Iris pigment epithelial cell (primary cell): ENCODE measurements at regions not wholly inside any gene's neighbourhood (a gene's known extent, or its start where the extent isn't known, plus 50 kb on each side); places are given as distances from the start of the nearest gene placed in this dataset.
"Not testable (repeated sequence)": the region's sequence is repeated elsewhere in the genome, so short reads cannot be mapped to it uniquely, and the experiment has no call there.

Experiments
- DNase-seq: peaks from one replicate; pipeline ENCODE4 v3.0.0-alpha.2; 2011; ENCODE audit warnings: low read depth

DNA sequence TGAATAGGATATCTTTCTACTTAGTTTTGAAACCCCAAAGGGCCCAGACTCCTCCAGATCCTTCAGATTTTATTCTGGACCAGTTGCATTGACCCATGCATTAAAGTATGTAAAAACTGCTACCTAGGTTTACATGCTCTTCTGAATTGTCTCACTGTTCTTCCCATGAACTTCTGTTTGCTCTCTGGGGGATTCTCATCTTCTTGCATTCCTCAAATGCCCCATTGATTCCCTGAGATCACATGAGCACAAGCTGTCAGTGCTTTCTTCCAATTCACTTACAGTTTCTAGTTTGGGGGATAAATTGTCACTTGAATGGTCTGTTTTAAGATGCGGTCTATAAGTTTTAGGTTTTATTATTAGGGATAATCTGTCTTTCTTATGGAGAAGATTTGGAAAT, 188.9 kb upstream of the KIF2B start:
- DNase-seq, result no peak

DNA sequence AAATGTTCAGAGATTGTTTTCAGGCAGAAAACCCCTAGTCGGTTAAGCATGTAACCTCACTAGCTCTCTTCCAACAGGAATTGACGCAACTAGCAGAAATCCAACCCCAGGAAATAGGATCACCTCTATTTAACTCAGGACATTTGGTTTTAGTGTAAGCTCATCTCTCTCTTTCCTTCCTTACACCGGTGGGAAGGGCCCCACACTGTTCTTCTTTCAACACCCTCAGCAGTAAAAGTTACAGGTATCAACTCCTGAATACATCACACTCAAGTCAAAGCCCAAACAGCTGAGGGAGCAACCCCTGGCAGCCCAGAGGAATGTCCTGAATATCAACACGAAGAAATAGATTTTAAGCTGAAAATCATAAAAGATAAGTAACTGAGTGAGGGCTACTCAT, 191.2 kb upstream of the KIF2B start:
- DNase-seq, result no peak

DNA sequence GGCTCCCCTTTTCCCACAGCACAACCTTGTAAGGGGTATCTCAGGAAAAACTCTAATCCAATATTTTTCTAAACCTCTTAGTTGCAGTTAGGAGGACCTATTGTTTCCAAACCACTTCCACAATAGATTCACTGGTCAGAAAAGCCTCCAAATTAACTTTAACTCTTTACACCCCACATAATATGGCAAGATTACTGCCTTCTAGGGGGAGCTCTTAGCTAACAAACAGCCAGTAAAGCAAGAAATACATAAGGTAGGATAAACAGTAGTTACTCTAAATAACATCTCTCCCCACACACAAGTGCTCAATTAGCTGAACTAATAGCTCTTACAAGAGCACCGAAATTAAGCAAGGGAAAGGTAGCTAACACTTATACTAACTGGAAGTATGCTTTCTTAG, 192.1 kb upstream of the KIF2B start:
- no peak for DNase-seq

GRCh38 chr17:53630115-53630514, 192.6 kb upstream of the KIF2B start:
- no peak for DNase-seq

GRCh38 chr17:53629188-53629587, 193.5 kb upstream of the KIF2B start:
- peak; percentile 22 for DNase-seq

- DNase-seq, result peak; percentile 70
These were observed 194.7 kb upstream of the KIF2B start for GRCh38 chr17:53628011-53628410.

DNA sequence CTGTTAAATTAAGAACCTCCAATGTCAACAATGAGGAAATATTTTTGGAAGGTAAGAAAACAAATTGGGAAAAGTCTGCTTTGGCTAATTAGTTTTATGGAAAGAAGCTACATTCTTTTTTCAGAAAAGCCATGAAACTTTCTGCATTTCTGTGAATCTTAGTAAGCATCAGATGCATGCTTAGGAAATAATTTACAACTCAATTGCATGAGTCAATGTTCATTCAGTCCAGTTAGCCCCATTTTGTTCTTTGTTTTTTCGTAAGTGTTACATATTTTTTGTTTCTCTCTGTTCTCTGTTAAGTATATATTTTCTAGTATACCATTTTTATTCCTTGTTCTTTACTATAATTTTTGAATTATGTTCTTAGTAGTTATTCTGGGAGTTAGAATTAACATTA, 195.2 kb upstream of the KIF2B start:
- peak; percentile 69 for DNase-seq

GRCh38 chr17:53626286-53626685, 196.4 kb upstream of the KIF2B start:
- DNase-seq, result peak; percentile 79

DNA sequence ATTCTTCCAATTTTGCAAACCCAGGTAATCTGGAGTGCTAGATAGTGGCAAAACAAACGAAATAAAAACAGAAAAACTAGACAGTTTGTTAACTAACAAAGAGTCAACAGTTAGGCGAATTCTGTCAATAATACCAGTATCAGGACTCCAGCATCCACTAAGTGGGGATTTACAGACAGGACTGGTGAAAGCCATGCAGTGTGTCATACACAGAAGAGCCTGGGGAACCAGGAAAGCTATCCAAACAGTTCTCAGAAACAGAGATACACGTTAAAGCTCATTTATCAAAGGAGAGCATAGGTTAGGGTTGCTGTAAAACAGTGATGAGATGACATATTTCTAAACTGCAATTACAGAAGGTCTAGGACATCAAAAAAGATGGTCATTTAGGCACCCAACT, 203.7 kb upstream of the KIF2B start:
- DNase-seq, result no peak

DNA sequence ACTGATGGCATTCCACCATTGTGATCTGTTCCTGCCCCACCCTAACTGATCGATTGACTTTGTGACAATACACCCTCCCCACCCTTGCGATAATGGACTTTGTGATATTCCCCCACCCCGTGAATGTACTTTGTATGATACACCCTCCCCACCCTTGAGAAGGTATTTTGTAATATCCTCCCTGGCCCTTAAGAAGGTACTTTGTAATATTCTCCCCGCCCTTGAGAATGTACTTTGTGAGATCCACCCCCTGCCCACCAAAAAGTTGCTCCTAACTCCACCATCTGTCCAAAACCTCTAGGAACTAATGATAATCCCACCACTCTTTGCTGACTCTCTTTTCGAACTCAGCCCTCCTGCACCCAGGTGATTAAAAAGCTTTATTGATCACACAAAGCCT, 214.5 kb upstream of the KIF2B start:
- not testable (repeated sequence) for DNase-seq

GRCh38 chr17:53607475-53607874, 215.3 kb upstream of the KIF2B start:
- DNase-seq, result no peak

DNA sequence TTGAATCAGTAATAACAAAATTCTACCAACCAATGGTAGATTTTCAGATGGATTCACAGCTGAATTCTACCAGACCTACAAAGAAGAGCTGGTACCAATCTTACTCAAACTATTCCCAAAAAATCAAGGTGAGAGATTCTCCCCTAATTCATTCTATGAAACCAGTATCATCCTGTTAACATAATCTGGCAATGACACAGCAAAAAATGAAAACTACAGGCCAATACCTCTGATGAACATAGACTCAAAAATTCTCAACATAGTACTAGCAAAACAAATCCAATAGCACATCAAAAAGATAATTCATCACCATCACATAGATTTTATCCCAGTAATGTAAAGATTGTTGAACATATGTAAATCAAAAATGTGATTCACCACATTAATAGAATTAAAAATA, 234.4 kb upstream of the KIF2B start:
- DNase-seq, result no peak

DNA sequence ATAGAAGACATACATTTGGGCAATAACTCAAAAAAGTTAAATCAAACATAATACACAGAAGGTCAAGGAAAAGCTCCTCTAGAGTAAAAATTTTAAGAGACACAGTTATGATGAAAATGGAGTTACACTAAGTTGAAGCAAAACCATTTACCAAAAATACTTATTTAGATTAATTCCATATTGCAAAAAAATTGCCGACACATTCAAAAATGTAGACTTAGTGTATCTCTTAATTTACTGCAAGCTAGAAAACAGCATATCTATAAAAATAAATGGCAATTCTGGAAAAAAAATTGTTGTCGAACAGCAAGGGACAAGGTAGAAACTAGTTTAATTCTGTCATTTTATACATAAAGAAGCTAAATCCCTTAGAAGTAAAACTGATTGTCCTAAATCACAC, 248.7 kb upstream of the KIF2B start:
- no peak for DNase-seq

DNA sequence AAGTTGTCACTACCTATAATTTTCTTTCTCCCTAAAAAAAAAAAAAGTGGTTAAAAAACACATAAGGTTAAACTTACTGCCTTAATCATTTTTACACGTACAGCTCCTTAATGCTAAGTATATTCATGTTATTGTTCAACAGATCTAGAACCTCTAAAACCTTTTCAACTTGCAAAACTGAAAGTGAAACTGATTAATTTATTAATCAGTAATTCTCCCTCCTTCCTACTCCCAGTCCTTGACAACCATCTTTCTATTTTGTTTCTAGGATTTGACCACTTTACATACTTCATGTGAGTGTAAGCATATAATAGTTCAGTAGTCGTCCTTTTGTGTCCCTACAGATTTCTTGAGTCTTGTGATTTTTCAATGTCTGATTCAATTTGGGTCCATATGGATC, 251.4 kb upstream of the KIF2B start:
- peak; percentile 2 for DNase-seq

DNA sequence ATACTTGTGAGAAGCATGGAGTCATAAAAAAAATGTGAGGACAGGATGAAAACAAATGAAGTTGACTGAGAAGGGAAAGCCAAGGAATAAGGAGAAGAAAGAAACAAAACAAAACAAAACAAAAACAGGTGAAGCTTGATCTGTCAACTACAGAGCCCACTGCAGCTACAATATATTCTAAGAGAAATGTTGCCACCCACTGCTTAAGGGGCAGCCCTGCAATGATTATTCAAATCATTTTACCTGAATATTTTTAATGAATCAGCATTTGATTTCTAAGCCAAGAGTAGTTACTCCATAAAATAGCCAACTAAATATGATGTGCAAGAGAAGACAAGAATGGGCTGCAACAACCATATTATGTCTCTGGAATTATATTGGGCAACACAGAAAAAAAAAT, 252.0 kb upstream of the KIF2B start:
- DNase-seq, result no peak

- no peak for DNase-seq
These were observed 261.8 kb upstream of the KIF2B start for GRCh38 chr17:53560953-53561352.

- DNase-seq, result no peak
These were observed 274.5 kb upstream of the KIF2B start for GRCh38 chr17:53548252-53548651.

GRCh38 chr17:53543472-53543871, 279.3 kb upstream of the KIF2B start:
- no peak for DNase-seq

- DNase-seq, result no peak
These were observed 284.6 kb upstream of the KIF2B start for GRCh38 chr17:53538129-53538617.

GRCh38 chr17:53527473-53527872, 295.3 kb upstream of the KIF2B start:
- DNase-seq, result no peak

DNA sequence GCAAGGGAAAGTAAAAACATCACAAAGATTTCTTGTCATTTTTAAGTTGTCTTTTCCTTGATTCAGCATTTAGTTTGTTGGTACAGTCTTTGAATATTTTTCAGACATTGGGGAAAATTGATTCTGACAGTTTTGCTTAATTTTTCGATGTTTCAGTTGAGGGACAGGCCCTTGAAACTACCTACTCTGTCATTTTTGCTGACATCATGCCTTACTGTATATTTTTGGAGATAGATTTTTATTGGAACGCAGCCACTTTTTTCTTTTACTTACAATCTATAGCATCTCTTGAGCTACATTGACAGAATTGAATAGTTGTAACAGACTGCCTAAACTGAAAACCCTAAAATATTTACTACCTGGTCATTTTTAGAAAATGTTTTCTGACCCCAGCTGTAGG, 297.1 kb upstream of the KIF2B start:
- no peak for DNase-seq

DNA sequence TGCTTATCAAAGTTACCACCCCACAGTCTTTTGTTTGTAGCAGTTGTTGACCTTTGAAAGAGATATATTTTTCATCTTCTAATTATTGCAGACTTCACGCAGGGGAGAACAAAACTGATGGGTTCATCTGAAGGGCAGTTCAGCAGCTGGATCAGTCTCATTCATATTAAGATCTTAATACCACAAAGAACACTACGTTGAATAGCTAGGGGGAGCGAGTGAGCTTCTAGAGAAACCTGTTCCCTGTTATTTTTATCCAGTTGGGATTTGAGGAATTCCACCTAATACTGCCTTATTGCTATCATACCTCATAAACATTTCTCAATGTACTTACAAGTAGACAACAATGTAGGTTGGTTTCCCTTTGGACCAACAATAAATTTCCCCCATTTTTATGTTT, 306.1 kb upstream of the KIF2B start:
- DNase-seq, result peak; percentile 1

DNA sequence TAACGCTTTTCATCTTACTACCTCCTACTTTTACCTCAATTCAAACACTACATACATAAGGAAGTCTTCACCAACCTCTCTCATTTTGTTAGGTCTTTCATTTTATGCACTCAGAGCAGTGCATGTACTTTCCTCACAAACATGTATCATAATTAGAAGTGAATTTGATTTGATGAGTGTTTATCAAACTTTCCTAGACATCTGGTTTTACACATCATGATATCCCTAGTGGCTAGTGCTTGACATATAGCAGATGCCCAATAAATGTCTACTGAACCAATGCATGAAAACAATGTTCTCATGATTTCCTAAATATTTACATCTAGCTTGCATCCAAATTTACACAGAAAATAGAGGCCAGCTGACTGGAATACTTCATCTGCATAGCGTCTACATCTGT, 323.4 kb upstream of the KIF2B start:
- no peak for DNase-seq

GRCh38 chr17:53496356-53496755, 326.4 kb upstream of the KIF2B start:
- no peak for DNase-seq

DNA sequence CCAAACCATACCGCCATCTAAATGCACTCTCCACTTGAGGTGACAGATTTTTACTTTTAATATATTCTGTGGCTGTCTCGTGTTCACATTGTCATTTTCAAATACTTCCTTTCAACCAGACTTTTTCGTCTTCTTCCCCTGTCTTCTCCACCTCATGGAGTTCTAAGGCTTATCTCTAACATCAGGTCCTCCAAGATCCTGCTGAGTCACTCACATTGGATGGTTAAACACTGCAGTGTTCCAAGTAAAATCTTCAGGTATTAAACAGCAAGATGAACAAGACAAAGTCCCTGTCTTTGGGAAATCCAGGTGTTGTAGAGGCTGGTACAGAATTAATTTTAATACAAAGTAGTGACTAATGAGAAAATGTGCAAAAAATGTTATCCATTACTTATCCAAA, 330.2 kb upstream of the KIF2B start:
- no peak for DNase-seq
